IPS-20b (cell line): ENCODE measurements at regions not wholly inside any gene's neighbourhood (a gene's known extent, or its start where the extent isn't known, plus 50 kb on each side); places are given as distances from the start of the nearest gene placed in this dataset.

ENCODE experiments used
- H3K27ac ChIP-seq: one replicate; pipeline ENCODE4 v1.5.1; 2013; ENCODE audit warnings: low read length
- H3K27me3 ChIP-seq: 2 replicates; pipeline ENCODE4 v1.6.1; 2013; ENCODE audit warnings: mild to moderate bottlenecking, low read length, inconsistent platforms; ENCODE audit not compliant: insufficient read depth
- H3K36me3 ChIP-seq: 2 replicates; pipeline ENCODE4 v1.6.1; 2013; ENCODE audit warnings: low read depth, mild to moderate bottlenecking, inconsistent platforms, low read length, moderate library complexity; ENCODE audit not compliant: insufficient read depth
- H3K4me1 ChIP-seq: 2 replicates; pipeline ENCODE4 v1.6.1; 2013; ENCODE audit warnings: mild to moderate bottlenecking, control low read depth, inconsistent platforms, low read length, moderate library complexity; ENCODE audit not compliant: insufficient read depth
- H3K4me3 ChIP-seq: 2 replicates; pipeline ENCODE4 v1.5.1; 2013; ENCODE audit warnings: mild to moderate bottlenecking, low read length, inconsistent platforms
- H3K9ac ChIP-seq: 2 replicates; pipeline ENCODE4 v1.6.1; 2013; ENCODE audit warnings: low read depth, mild to moderate bottlenecking, inconsistent platforms, low read length, moderate library complexity
- H3K9me3 ChIP-seq: 2 replicates; pipeline ENCODE4 v1.6.1; 2013; ENCODE audit warnings: mild to moderate bottlenecking, low read depth, low read length, inconsistent platforms; ENCODE audit not compliant: insufficient read depth

GRCh38 chr13:32897296-32897695 is 118.9 kb upstream of the KL start:
- H3K36me3 ChIP-seq = no peaks in the 10 kb centered on the region
- no peak overlapping the region for H3K4me3 ChIP-seq
- no peaks in the 10 kb centered on the region for H3K9me3 ChIP-seq
- H3K9ac ChIP-seq = no peak overlapping the region
- no peaks in the 10 kb centered on the region for H3K27me3 ChIP-seq
- H3K27ac ChIP-seq = no peak overlapping the region
- no peaks in the 10 kb centered on the region for H3K4me1 ChIP-seq

GRCh38 chr13:32902029-32902780 is 114.0 kb upstream of the KL start:
- H3K4me3 ChIP-seq = no peak overlapping the region

GRCh38 chr13:32902874-32903273 is 113.3 kb upstream of the KL start:
- Histone ChIP-seq H3K27me3 (no peaks in the 10 kb centered on the region), H3K9me3 (no peaks in the 10 kb centered on the region), H3K4me3 (no peak overlapping the region), H3K27ac (no peak overlapping the region), H3K4me1 (peaks cover 18% of the 10 kb centered on the region; the same call in 1 of the 2 replicates), H3K36me3 (no peaks in the 10 kb centered on the region), H3K9ac (no peak overlapping the region)

More at GRCh38 chr13:32902029-32902780, 114.0 kb upstream of the KL start:
- H3K9me3 ChIP-seq = no peaks in the 10 kb centered on the region
- no peaks in the 10 kb centered on the region for H3K27me3 ChIP-seq
- no peaks in the 10 kb centered on the region for H3K36me3 ChIP-seq
- H3K4me1 ChIP-seq = peaks cover 18% of the 10 kb centered on the region; the same call in 1 of the 2 replicates
- no peak overlapping the region for H3K9ac ChIP-seq
- H3K27ac ChIP-seq = no peak overlapping the region

- Histone ChIP-seq H3K27me3 (no peaks in the 10 kb centered on the region), H3K4me1 (peaks cover 18% of the 10 kb centered on the region; the same call in 1 of the 2 replicates), H3K27ac (no peak overlapping the region), H3K9ac (no peak overlapping the region), H3K36me3 (no peaks in the 10 kb centered on the region), H3K4me3 (no peak overlapping the region), H3K9me3 (no peaks in the 10 kb centered on the region)
Measured at GRCh38 chr13:32903720-32904119, 112.5 kb upstream of the KL start.

- Histone ChIP-seq H3K36me3 (no peaks in the 10 kb centered on the region), H3K27ac (no peak overlapping the region), H3K9me3 (no peaks in the 10 kb centered on the region), H3K4me1 (peaks cover 18% of the 10 kb centered on the region; the same call in 1 of the 2 replicates), H3K4me3 (no peak overlapping the region), H3K27me3 (no peaks in the 10 kb centered on the region), H3K9ac (no peak overlapping the region)
Measured at GRCh38 chr13:32904266-32904665, 112.0 kb upstream of the KL start.

- Histone ChIP-seq H3K27ac (no peak overlapping the region), H3K27me3 (no peaks in the 10 kb centered on the region), H3K9me3 (no peaks in the 10 kb centered on the region), H3K36me3 (no peaks in the 10 kb centered on the region), H3K4me1 (peaks cover 18% of the 10 kb centered on the region; the same call in 1 of the 2 replicates), H3K9ac (no peak overlapping the region), H3K4me3 (no peak overlapping the region)
Measured at GRCh38 chr13:32905063-32905863, 111.0 kb upstream of the KL start.

GRCh38 chr13:32905864-32906180 is 110.4 kb upstream of the KL start:
- no peak overlapping the region for H3K27ac ChIP-seq

GRCh38 chr13:32907211-32907610 is 109.0 kb upstream of the KL start:
- Histone ChIP-seq H3K9me3 (no peaks in the 10 kb centered on the region), H3K36me3 (no peaks in the 10 kb centered on the region), H3K4me3 (no peak overlapping the region), H3K27me3 (no peaks in the 10 kb centered on the region), H3K27ac (no peak overlapping the region), H3K9ac (no peak overlapping the region), H3K4me1 (peaks cover 18% of the 10 kb centered on the region; the same call in 1 of the 2 replicates)

More at GRCh38 chr13:32905864-32906180, 110.4 kb upstream of the KL start:
- H3K27me3 ChIP-seq = no peaks in the 10 kb centered on the region
- H3K36me3 ChIP-seq = no peaks in the 10 kb centered on the region
- no peak overlapping the region for H3K4me3 ChIP-seq
- H3K9ac ChIP-seq = no peak overlapping the region
- H3K9me3 ChIP-seq = no peaks in the 10 kb centered on the region
- peaks cover 18% of the 10 kb centered on the region; the same call in 1 of the 2 replicates for H3K4me1 ChIP-seq

GRCh38 chr13:32910530-32910929 is 105.7 kb upstream of the KL start:
- H3K27ac ChIP-seq = no peak overlapping the region
- H3K4me3 ChIP-seq = no peak overlapping the region
- no peak overlapping the region for H3K9ac ChIP-seq
- no peaks in the 10 kb centered on the region for H3K36me3 ChIP-seq
- H3K4me1 ChIP-seq = peaks cover 9% of the 10 kb centered on the region; the same call in 1 of the 2 replicates
- no peaks in the 10 kb centered on the region for H3K9me3 ChIP-seq
- H3K27me3 ChIP-seq = no peaks in the 10 kb centered on the region

- Histone ChIP-seq H3K9ac (no peak overlapping the region), H3K36me3 (no peaks in the 10 kb centered on the region), H3K27ac (no peak overlapping the region), H3K4me3 (no peak overlapping the region), H3K27me3 (no peaks in the 10 kb centered on the region), H3K9me3 (no peaks in the 10 kb centered on the region), H3K4me1 (no peaks in the 10 kb centered on the region)
Measured at GRCh38 chr13:32911506-32911905, 104.7 kb upstream of the KL start.

- H3K36me3 ChIP-seq = no peaks in the 10 kb centered on the region
- H3K4me1 ChIP-seq = no peaks in the 10 kb centered on the region
Measured at GRCh38 chr13:32914686-32915085, 101.5 kb upstream of the KL start.

GRCh38 chr13:32917504-32917903 is 98.7 kb upstream of the KL start:
- H3K4me3 ChIP-seq = no peak overlapping the region
- no peak overlapping the region for H3K9ac ChIP-seq
- H3K27ac ChIP-seq = no peak overlapping the region
- H3K36me3 ChIP-seq = no peaks in the 10 kb centered on the region
- H3K4me1 ChIP-seq = no peaks in the 10 kb centered on the region
- no peaks in the 10 kb centered on the region for H3K27me3 ChIP-seq
- no peaks in the 10 kb centered on the region; the same call in 1 of the 2 replicates for H3K9me3 ChIP-seq

More at GRCh38 chr13:32914686-32915085, 101.5 kb upstream of the KL start:
- H3K27me3 ChIP-seq = no peaks in the 10 kb centered on the region
- H3K9ac ChIP-seq = no peak overlapping the region
- no peaks in the 10 kb centered on the region; the same call in 1 of the 2 replicates for H3K9me3 ChIP-seq
- H3K27ac ChIP-seq = no peak overlapping the region
- no peak overlapping the region for H3K4me3 ChIP-seq
